Activated CD4-positive, alpha-beta T cell treated with anti-CD3 and anti-CD28 coated beads for 36 hours (primary cell): ENCODE measurements at regions not wholly inside any gene's neighbourhood (a gene's known extent, or its start where the extent isn't known, plus 50 kb on each side); places are given as distances from the start of the nearest gene placed in this dataset.
A peak's percentile ranks its signal among the peaks of the same experiment; 100 is the strongest.

Experiments used
- ATAC-seq: fragments of 200-7000 bp; cut with Tn5 transposase; one replicate; pipeline ENCODE4 v1.10.0; 2021; ENCODE audit warnings: mild to moderate bottlenecking, moderate library complexity
- CTCF ChIA-PET: fragments of 350-600 bp; sonication (Branson Sonifier 250); formaldehyde crosslinking; loops from one replicate; lab custom pipeline; 2021; ENCODE audit warnings: antibody characterized with exemption; lab: Charles Lee
- POLR2A ChIA-PET: fragments of 350-600 bp; sonication (Branson Sonifier 250); formaldehyde crosslinking; loops from one replicate; lab custom pipeline; 2021; ENCODE audit warnings: antibody characterized with exemption, inconsistent platforms; lab: Charles Lee
- DNase-seq: peaks from one replicate; pipeline ENCODE4 v3.0.0-alpha.2; 2020
- H3K27ac Mint-ChIP-seq: one replicate; pipeline ENCODE4 v1.8.0; 2021; ENCODE audit warnings: mixed read lengths
- H3K27me3 Mint-ChIP-seq: one replicate; pipeline ENCODE4 v1.8.0; 2021; ENCODE audit warnings: mixed read lengths
- H3K36me3 Mint-ChIP-seq: one replicate; pipeline ENCODE4 v1.8.0; 2021; ENCODE audit warnings: low read depth, mixed read lengths
- H3K4me1 Mint-ChIP-seq: one replicate; pipeline ENCODE4 v1.8.0; 2021; ENCODE audit warnings: mixed read lengths
- H3K4me3 Mint-ChIP-seq: one replicate; pipeline ENCODE4 v1.8.0; 2021; ENCODE audit warnings: mild to moderate bottlenecking, moderate library complexity, mixed read lengths
- H3K9me3 Mint-ChIP-seq: one replicate; pipeline ENCODE4 v1.8.0; 2021; ENCODE audit warnings: low read depth, mixed read lengths
- intact Hi-C, 2 experiments: fragments of 100-400 bp; cut with DNase I in 1 of 2; cut with micrococcal nuclease in 1 of 2; formaldehyde crosslinking; loops; one replicate each; pipeline versions ENCODE4 v1.14.2 to v1.15.1; 2022 to 2024; cut with DNase I, micrococcal nuclease

DNA sequence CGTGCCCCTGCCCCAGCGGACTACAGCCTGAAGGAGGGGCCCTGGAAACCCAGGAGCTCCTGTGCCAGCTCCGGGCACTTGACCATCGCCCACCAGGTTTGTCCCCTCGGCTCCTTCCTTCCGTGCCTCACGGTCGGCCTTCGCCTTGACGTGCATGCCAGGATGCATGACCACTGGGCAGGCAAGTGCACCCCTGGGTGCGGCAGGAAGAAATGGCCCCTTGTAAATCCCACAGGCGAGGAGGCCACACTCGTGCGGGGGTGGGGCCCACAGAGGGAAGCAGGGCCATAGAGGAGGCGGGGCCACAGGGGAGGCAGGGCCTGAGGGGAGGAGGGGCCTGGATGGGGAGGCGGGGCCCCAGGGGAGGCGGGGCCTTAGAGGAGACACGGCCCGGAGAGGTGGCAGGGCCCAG, 81.7 kb downstream of the YTHDF1 start:
- Mint-ChIP-seq H3K4me1 (no peaks in the 10 kb centered on the region), H3K27ac (no peak overlapping the region), H3K9me3 (no peaks in the 10 kb centered on the region), H3K4me3 (no peak overlapping the region), H3K36me3 (no peaks in the 10 kb centered on the region), H3K27me3 (peaks cover 12% of the 10 kb centered on the region)
- intact Hi-C loops: loop anchor here in 1 of 2 experiments (2.0 kb wide), 2 partner anchors 31 to 271 kb away; no protein-coding TSS in a partner anchor
- ChIA-PET POLR2A (no interaction called here), CTCF (interaction anchor here (0.6 kb wide), 1 partner anchor 690 kb away, joined by 3 read pairs; no protein-coding TSS in a partner anchor)
- ATAC-seq (peak; percentile 18), DNase-seq (peak; percentile 50)

GRCh38 chr20:63133481-63134091, 82.3 kb downstream of the YTHDF1 start:
- H3K27me3 Mint-ChIP-seq: peaks cover 13% of the 10 kb centered on the region
- H3K4me3 Mint-ChIP-seq: no peak overlapping the region
- ATAC-seq (no peak), DNase-seq (peak; percentile 0)
- H3K4me1 Mint-ChIP-seq: no peaks in the 10 kb centered on the region
- no peaks in the 10 kb centered on the region for H3K9me3 Mint-ChIP-seq
- ChIA-PET CTCF (interaction anchor here (0.6 to 0.9 kb wide), 3 partner anchors 239 to 691 kb away, joined by 3 read pairs; no protein-coding TSS in a partner anchor), POLR2A (no interaction called here)
- H3K36me3 Mint-ChIP-seq: no peaks in the 10 kb centered on the region
- H3K27ac Mint-ChIP-seq: no peak overlapping the region
- intact Hi-C loops: loop anchor here in 1 of 2 experiments (2.0 kb wide), 2 partner anchors 31 to 271 kb away; no protein-coding TSS in a partner anchor

DNA sequence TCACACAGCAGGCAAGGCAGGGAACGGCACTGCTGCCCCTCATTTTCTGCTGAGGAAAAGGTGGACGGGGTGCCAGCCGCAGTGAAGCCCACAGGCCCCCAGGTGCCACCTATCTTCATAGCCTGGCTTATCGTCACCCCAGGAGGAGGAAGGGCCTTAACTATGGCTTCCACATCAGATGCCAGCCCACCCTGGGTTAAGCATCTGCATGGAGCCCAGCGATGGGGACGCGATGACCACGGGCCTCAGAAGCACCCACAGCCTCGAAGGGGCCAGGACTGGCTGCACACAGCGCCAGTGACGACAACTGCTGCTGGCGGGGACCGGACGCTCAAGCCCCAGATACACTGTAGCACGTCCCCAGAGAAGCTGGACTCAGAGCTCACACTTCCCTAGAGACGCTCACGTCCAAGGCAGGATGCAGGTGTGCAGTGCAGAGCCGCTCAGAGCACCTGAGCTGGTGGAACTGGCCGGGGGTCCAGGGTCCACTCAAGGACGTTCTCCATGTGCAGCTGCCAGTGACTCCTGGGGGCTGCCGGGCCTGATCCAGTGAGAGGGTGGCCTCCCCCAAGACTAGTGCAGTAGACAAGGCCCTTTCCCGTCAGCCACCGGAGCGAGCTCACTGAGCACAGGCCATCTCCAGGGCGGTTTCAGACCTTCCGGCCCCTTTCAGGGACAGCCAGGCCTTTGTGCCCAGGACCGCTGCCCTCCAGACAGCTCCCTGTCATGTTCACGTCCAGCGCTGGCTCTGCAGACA, 83.0 kb downstream of the YTHDF1 start:
- H3K27me3 Mint-ChIP-seq: peaks cover 13% of the 10 kb centered on the region
- H3K27ac Mint-ChIP-seq: no peak overlapping the region
- H3K4me3 Mint-ChIP-seq: no peak overlapping the region
- DNase-seq: peak; percentile 4
- no peak for ATAC-seq
- POLR2A ChIA-PET: interaction anchor here (0.6 kb wide), 1 partner anchor 1064 kb away, joined by 3 read pairs; no protein-coding TSS in a partner anchor
- intact Hi-C loops: no loop called here
- H3K4me1 Mint-ChIP-seq: no peaks in the 10 kb centered on the region
- no peaks in the 10 kb centered on the region for H3K36me3 Mint-ChIP-seq
- no peaks in the 10 kb centered on the region for H3K9me3 Mint-ChIP-seq
- CTCF ChIA-PET: interaction anchor here (0.6 to 0.9 kb wide), 2 partner anchors 239 to 248 kb away, joined by 3 read pairs; no protein-coding TSS in a partner anchor

GRCh38 chr20:63132131-63132714, 83.7 kb downstream of the YTHDF1 start:
- DNase-seq (peak; percentile 1), ATAC-seq (no peak)
- ChIA-PET CTCF (no interaction called here), POLR2A (no interaction called here)
- intact Hi-C loops: no loop called here
- Mint-ChIP-seq H3K36me3 (no peaks in the 10 kb centered on the region), H3K27ac (no peak overlapping the region), H3K4me3 (no peak overlapping the region), H3K9me3 (no peaks in the 10 kb centered on the region), H3K27me3 (peaks cover 13% of the 10 kb centered on the region), H3K4me1 (no peaks in the 10 kb centered on the region)

- ChIA-PET POLR2A (no interaction called here), CTCF (no interaction called here)
- Mint-ChIP-seq H3K4me3 (no peak overlapping the region), H3K27me3 (peaks cover 13% of the 10 kb centered on the region), H3K9me3 (no peaks in the 10 kb centered on the region), H3K27ac (no peak overlapping the region), H3K4me1 (no peaks in the 10 kb centered on the region), H3K36me3 (no peaks in the 10 kb centered on the region)
- ATAC-seq (no peak), DNase-seq (peak; percentile 2)
- intact Hi-C loops: no loop called here
Observed at GRCh38 chr20:63130658-63131577, 85.0 kb downstream of the YTHDF1 start.

GRCh38 chr20:63129991-63130657, 85.8 kb downstream of the YTHDF1 start:
- peaks cover 13% of the 10 kb centered on the region for H3K27me3 Mint-ChIP-seq
- no peaks in the 10 kb centered on the region for H3K9me3 Mint-ChIP-seq
- no peaks in the 10 kb centered on the region for H3K4me1 Mint-ChIP-seq
- H3K4me3 Mint-ChIP-seq: no peak overlapping the region
- intact Hi-C loops: no loop called here
- H3K36me3 Mint-ChIP-seq: no peaks in the 10 kb centered on the region
- DNase-seq (peak; percentile 1), ATAC-seq (no peak)
- H3K27ac Mint-ChIP-seq: no peak overlapping the region
- ChIA-PET POLR2A (no interaction called here), CTCF (no interaction called here)

DNA sequence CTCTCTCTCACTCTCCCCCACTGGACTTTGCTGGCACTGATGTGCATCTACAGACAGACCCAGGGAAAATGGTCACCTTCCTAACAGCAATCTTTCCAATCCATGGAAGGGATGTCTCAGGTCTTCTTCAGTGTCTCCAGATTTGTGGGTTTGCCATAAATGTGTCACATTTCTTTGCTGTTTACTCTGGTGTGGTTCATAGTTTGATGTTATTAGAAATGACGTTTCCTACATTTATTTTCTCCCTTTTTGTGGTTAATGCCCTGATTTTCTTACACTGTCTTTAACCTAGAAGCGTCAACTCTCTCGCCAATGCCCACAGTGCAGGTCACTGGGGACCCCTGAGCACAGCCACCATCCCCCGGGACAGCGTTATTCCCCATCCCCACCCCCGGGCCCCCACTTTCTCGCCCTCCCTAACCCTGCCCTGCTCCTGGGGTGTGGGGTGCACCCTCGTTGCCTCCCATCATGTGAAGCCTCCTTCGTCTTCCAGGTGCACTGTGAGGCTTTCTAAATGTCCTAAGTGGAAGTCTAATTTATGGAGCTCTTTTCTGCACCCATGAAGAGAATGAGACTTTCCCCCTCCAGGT, 86.5 kb downstream of the YTHDF1 start:
- intact Hi-C loops: no loop called here
- ChIA-PET CTCF (no interaction called here), POLR2A (no interaction called here)
- DNase-seq (peak; percentile 1), ATAC-seq (no peak)
- Mint-ChIP-seq H3K36me3 (no peaks in the 10 kb centered on the region), H3K27ac (no peak overlapping the region), H3K9me3 (no peaks in the 10 kb centered on the region), H3K4me1 (no peaks in the 10 kb centered on the region), H3K27me3 (peaks cover 16% of the 10 kb centered on the region), H3K4me3 (no peak overlapping the region)

GRCh38 chr20:63128956-63129355, 87.0 kb downstream of the YTHDF1 start:
- Mint-ChIP-seq H3K36me3 (no peaks in the 10 kb centered on the region), H3K27ac (no peak overlapping the region), H3K4me1 (no peaks in the 10 kb centered on the region), H3K9me3 (no peaks in the 10 kb centered on the region), H3K4me3 (no peak overlapping the region), H3K27me3 (peaks cover 18% of the 10 kb centered on the region)
- intact Hi-C loops: no loop called here
- no peak for DNase-seq
- ChIA-PET CTCF (no interaction called here), POLR2A (no interaction called here)
- no peak for ATAC-seq

DNA sequence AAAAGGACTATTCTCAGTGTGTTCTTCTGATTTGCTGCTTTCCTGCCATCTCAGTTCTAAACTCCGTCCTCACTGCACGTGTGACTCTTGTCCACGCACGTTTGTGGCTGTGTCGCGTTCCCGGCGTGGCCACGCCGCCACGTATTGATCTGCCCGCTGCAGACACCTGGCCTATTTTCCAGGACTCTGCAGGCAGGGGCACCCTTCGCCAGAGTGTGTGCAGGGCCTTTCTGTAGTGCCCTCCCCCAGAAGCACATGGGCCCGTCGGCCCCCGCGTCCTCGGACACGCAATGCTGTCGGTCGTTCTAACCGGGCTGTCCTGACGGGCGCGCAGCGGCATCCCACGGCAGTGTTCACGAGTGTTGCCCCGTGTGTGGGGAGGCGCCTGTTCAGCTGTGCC, 87.6 kb downstream of the YTHDF1 start:
- no peak for ATAC-seq
- no peaks in the 10 kb centered on the region for H3K9me3 Mint-ChIP-seq
- H3K27me3 Mint-ChIP-seq: peaks cover 18% of the 10 kb centered on the region
- no peak overlapping the region for H3K27ac Mint-ChIP-seq
- no peak overlapping the region for H3K4me3 Mint-ChIP-seq
- DNase-seq: peak; percentile 3
- ChIA-PET CTCF (no interaction called here), POLR2A (no interaction called here)
- intact Hi-C loops: no loop called here
- no peaks in the 10 kb centered on the region for H3K36me3 Mint-ChIP-seq
- no peaks in the 10 kb centered on the region for H3K4me1 Mint-ChIP-seq

GRCh38 chr20:63127700-63128364, 88.1 kb downstream of the YTHDF1 start:
- intact Hi-C loops: no loop called here
- H3K9me3 Mint-ChIP-seq: no peaks in the 10 kb centered on the region
- peaks cover 18% of the 10 kb centered on the region for H3K27me3 Mint-ChIP-seq
- H3K4me3 Mint-ChIP-seq: no peak overlapping the region
- no peak for DNase-seq
- H3K36me3 Mint-ChIP-seq: no peaks in the 10 kb centered on the region
- CTCF ChIA-PET: no interaction called here
- POLR2A ChIA-PET: no interaction called here
- no peak for ATAC-seq
- H3K4me1 Mint-ChIP-seq: no peaks in the 10 kb centered on the region
- H3K27ac Mint-ChIP-seq: no peak overlapping the region
